Activated naive CD8-positive, alpha-beta T cell treated with anti-CD3 and anti-CD28 coated beads for 36 hours (primary cell): ENCODE measurements at regions not wholly inside any gene's neighbourhood (a gene's known extent, or its start where the extent isn't known, plus 50 kb on each side); places are given as distances from the start of the nearest gene placed in this dataset.
"Not testable (repeated sequence)": the region's sequence is repeated elsewhere in the genome, so short reads cannot be mapped to it uniquely, and the experiment has no call there.

Experiments used
- DNase-seq: peaks from one replicate; pipeline ENCODE4 v3.0.0; 2021
- H3K27ac Mint-ChIP-seq: one replicate; pipeline ENCODE4 v1.8.0; 2022; ENCODE audit warnings: mild to moderate bottlenecking, moderate library complexity, mixed read lengths
- H3K27me3 Mint-ChIP-seq: one replicate; pipeline ENCODE4 v1.8.0; 2022; ENCODE audit warnings: mild to moderate bottlenecking, mixed read lengths
- H3K36me3 Mint-ChIP-seq: one replicate; pipeline ENCODE4 v1.8.0; 2021; ENCODE audit warnings: mild to moderate bottlenecking, mixed read lengths
- H3K4me1 Mint-ChIP-seq: one replicate; pipeline ENCODE4 v1.8.0; 2021; ENCODE audit warnings: mixed read lengths
- H3K4me3 Mint-ChIP-seq: one replicate; pipeline ENCODE4 v1.8.0; 2022; ENCODE audit warnings: mild to moderate bottlenecking, moderate library complexity, mixed read lengths
- H3K9me3 Mint-ChIP-seq: one replicate; pipeline ENCODE4 v1.8.0; 2022; ENCODE audit warnings: mixed read lengths

GRCh38 chr2:83866211-83866610, 592.9 kb downstream of the SUCLG1 start:
- no peaks in the 10 kb centered on the region for H3K9me3 Mint-ChIP-seq
- H3K4me1 Mint-ChIP-seq, result no peaks in the 10 kb centered on the region
- no peaks in the 10 kb centered on the region for H3K27me3 Mint-ChIP-seq
- no peaks in the 10 kb centered on the region for H3K36me3 Mint-ChIP-seq
- no peak for DNase-seq
- H3K27ac Mint-ChIP-seq, result no peak overlapping the region
- H3K4me3 Mint-ChIP-seq, result no peak overlapping the region

- no peaks in the 10 kb centered on the region for H3K9me3 Mint-ChIP-seq
- no peak overlapping the region for H3K27ac Mint-ChIP-seq
Measured at GRCh38 chr2:83862600-83862999, 596.5 kb downstream of the SUCLG1 start.

DNA sequence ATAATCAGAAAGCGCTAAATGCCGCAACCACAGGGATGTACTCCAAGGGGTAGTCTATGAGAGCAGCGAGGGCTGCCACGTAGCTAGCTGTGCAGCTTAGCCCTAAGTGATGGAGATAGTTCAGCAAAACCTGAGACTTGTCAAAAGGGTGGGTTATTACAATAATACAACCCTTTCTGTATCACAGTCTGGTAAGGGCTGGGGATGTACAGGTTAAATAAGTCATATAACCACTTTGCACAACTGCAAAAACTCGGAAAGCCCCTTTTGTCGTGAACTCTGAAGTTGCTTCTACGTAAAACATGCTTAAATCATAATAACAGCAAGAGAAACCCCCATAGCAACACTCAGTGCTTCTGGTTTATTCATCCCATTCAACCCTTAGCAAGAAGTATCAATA, 598.8 kb downstream of the SUCLG1 start:
- Mint-ChIP-seq H3K4me3 (no peak overlapping the region), H3K36me3 (no peaks in the 10 kb centered on the region), H3K9me3 (no peaks in the 10 kb centered on the region), H3K27ac (no peak overlapping the region), H3K4me1 (no peaks in the 10 kb centered on the region), H3K27me3 (no peaks in the 10 kb centered on the region)
- no peak for DNase-seq

More at GRCh38 chr2:83862600-83862999, 596.5 kb downstream of the SUCLG1 start:
- no peaks in the 10 kb centered on the region for H3K27me3 Mint-ChIP-seq
- H3K4me1 Mint-ChIP-seq, result no peaks in the 10 kb centered on the region
- no peak for DNase-seq
- H3K4me3 Mint-ChIP-seq, result no peak overlapping the region
- no peaks in the 10 kb centered on the region for H3K36me3 Mint-ChIP-seq

DNA sequence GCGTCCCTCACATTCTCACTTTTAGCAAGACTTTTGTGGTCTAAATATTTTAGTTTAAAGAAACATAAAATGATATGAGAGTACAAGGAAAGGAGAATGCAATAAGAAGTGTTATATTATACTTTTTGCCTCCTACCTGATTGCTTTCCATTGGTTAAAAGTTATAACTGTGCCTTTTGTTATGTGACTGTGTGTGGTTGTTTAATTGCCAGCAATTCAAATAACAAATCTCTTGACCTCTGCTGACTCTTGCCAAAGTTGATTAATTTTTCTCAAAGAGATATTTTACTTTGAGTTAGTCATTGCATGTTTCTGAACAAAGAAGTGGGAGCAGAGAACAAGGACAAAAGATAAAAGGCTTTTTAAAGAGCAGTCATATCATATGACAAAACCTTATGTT, 599.5 kb downstream of the SUCLG1 start:
- Mint-ChIP-seq H3K4me1 (no peaks in the 10 kb centered on the region), H3K27me3 (no peaks in the 10 kb centered on the region), H3K36me3 (no peaks in the 10 kb centered on the region), H3K4me3 (no peak overlapping the region), H3K9me3 (no peaks in the 10 kb centered on the region), H3K27ac (no peak overlapping the region)
- DNase-seq, result no peak

DNA sequence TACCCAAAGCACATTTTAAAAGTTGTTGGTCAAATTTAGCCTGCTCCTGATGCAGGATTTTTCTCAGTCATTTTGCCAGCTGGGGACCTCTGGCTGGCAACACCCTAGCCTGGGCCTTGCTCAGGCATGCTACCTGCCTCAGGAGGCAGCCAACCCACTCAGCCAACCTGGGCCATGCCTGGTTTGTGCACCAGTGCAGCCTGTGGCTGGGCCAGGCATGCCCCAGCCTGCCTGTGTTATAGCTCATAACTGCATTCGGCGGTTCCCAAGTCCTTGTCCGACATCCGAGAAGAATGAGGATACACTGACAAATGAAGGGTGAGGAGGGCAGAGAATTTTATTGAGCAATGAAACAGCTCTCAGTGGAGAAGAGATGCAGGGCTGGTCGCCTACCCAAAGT, 608.0 kb downstream of the SUCLG1 start:
- H3K27me3 Mint-ChIP-seq, result peaks cover 3% of the 10 kb centered on the region
- H3K4me1 Mint-ChIP-seq, result no peaks in the 10 kb centered on the region
- H3K27ac Mint-ChIP-seq, result no peak overlapping the region
- H3K36me3 Mint-ChIP-seq, result no peaks in the 10 kb centered on the region
- DNase-seq, result no peak
- no peak overlapping the region for H3K4me3 Mint-ChIP-seq
- H3K9me3 Mint-ChIP-seq, result peaks cover 5% of the 10 kb centered on the region

- Mint-ChIP-seq H3K27me3 (peaks cover 3% of the 10 kb centered on the region), H3K27ac (no peak overlapping the region), H3K36me3 (no peaks in the 10 kb centered on the region), H3K9me3 (peaks cover 5% of the 10 kb centered on the region), H3K4me1 (no peaks in the 10 kb centered on the region), H3K4me3 (no peak overlapping the region)
- no peak for DNase-seq
Measured at GRCh38 chr2:83850071-83850725, 608.9 kb downstream of the SUCLG1 start.

GRCh38 chr2:83844490-83844889, 614.6 kb downstream of the SUCLG1 start:
- H3K27me3 Mint-ChIP-seq, result no peaks in the 10 kb centered on the region
- no peak for DNase-seq
- H3K27ac Mint-ChIP-seq, result no peak overlapping the region
- H3K4me1 Mint-ChIP-seq, result no peaks in the 10 kb centered on the region
- no peaks in the 10 kb centered on the region for H3K36me3 Mint-ChIP-seq
- peaks cover 2% of the 10 kb centered on the region for H3K9me3 Mint-ChIP-seq
- H3K4me3 Mint-ChIP-seq, result no peak overlapping the region

DNA sequence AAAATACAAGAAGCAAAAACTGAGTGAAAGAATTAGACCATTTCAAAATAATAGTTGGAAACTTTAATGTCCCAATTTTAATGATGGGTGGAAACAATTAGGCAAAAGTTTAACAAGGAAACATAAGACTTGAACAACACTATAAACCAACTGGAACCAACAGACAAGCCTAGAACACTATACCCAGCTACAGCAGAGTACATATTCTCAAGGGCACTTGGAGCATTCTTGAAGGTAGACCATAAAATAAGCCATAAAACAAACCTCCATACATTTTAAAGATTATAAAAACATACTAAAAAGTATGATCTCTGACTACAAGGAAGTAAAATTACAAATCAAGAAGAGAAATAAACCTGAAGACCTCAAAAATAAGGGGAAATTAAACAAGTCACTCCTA, 616.7 kb downstream of the SUCLG1 start:
- no peak overlapping the region for H3K27ac Mint-ChIP-seq
- DNase-seq, result no peak
- no peaks in the 10 kb centered on the region for H3K9me3 Mint-ChIP-seq
- H3K27me3 Mint-ChIP-seq, result no peaks in the 10 kb centered on the region
- H3K4me1 Mint-ChIP-seq, result no peaks in the 10 kb centered on the region
- H3K4me3 Mint-ChIP-seq, result no peak overlapping the region
- H3K36me3 Mint-ChIP-seq, result no peaks in the 10 kb centered on the region

DNA sequence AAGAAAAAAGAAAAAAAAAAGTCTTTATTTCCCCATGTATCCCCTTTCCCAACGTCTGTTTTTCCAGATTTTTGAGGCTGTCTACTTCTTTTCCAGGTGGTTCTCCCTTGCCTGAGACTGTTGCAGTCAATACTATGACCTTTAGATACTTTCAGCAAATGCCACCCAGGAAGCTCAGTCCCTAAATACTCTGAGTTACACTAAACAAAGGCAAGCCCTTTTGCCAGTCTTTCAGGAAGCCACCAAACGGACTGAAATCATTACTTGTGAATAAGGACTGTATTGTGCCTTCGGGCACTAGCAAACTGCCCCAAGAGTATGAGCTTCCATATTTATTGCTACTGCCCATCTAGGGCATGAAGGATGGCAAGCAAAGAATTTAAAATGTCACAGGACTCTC, 621.3 kb downstream of the SUCLG1 start:
- no peaks in the 10 kb centered on the region for H3K36me3 Mint-ChIP-seq
- no peak for DNase-seq
- H3K27ac Mint-ChIP-seq, result no peak overlapping the region
- peaks cover 7% of the 10 kb centered on the region for H3K27me3 Mint-ChIP-seq
- peaks cover 4% of the 10 kb centered on the region for H3K9me3 Mint-ChIP-seq
- H3K4me1 Mint-ChIP-seq, result no peaks in the 10 kb centered on the region
- no peak overlapping the region for H3K4me3 Mint-ChIP-seq

- H3K36me3 Mint-ChIP-seq, result no peaks in the 10 kb centered on the region
- no peak overlapping the region for H3K4me3 Mint-ChIP-seq
- H3K9me3 Mint-ChIP-seq, result no peaks in the 10 kb centered on the region
- H3K27me3 Mint-ChIP-seq, result peaks cover 4% of the 10 kb centered on the region
- no peaks in the 10 kb centered on the region for H3K4me1 Mint-ChIP-seq
- no peak for DNase-seq
- no peak overlapping the region for H3K27ac Mint-ChIP-seq
Measured at GRCh38 chr2:83827618-83828017, 631.5 kb downstream of the SUCLG1 start.

GRCh38 chr2:83826577-83826976, 632.5 kb downstream of the SUCLG1 start:
- no peak overlapping the region for H3K4me3 Mint-ChIP-seq
- H3K9me3 Mint-ChIP-seq, result no peaks in the 10 kb centered on the region
- no peak overlapping the region for H3K27ac Mint-ChIP-seq
- peaks cover 4% of the 10 kb centered on the region for H3K27me3 Mint-ChIP-seq
- no peaks in the 10 kb centered on the region for H3K4me1 Mint-ChIP-seq
- no peak for DNase-seq
- no peaks in the 10 kb centered on the region for H3K36me3 Mint-ChIP-seq

- DNase-seq, result no peak
- no peaks in the 10 kb centered on the region for H3K9me3 Mint-ChIP-seq
- no peak overlapping the region for H3K27ac Mint-ChIP-seq
- peaks cover 4% of the 10 kb centered on the region for H3K27me3 Mint-ChIP-seq
- no peaks in the 10 kb centered on the region for H3K36me3 Mint-ChIP-seq
- no peak overlapping the region for H3K4me3 Mint-ChIP-seq
- no peaks in the 10 kb centered on the region for H3K4me1 Mint-ChIP-seq
Measured at GRCh38 chr2:83823229-83823628, 635.9 kb downstream of the SUCLG1 start.

- Mint-ChIP-seq H3K4me1 (no peaks in the 10 kb centered on the region), H3K27ac (no peak overlapping the region), H3K4me3 (no peak overlapping the region), H3K27me3 (no peaks in the 10 kb centered on the region), H3K9me3 (no peaks in the 10 kb centered on the region), H3K36me3 (no peaks in the 10 kb centered on the region)
- DNase-seq, result no peak
Measured at GRCh38 chr2:83817511-83817910, 641.6 kb downstream of the SUCLG1 start.

DNA sequence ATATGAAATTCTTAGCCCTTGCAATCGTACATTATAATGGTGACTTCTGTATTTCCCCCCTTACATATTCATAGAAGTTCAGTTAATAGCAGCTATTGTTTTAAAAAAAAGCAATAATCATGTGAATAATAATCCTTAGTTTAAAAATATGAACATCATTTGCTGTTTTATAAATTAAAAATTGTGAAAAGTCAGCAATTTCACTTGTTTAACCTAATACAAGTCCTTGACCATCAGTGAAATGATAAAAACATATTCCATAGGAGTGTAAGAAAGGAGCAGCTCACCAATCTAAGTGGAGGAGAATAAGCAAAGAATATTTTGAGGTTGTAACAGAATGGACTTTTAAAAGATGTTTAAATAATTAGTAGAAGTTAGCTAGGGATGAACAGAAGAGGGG, 650.2 kb downstream of the SUCLG1 start:
- no peak for DNase-seq
- no peak overlapping the region for H3K4me3 Mint-ChIP-seq
- H3K36me3 Mint-ChIP-seq, result no peaks in the 10 kb centered on the region
- H3K4me1 Mint-ChIP-seq, result no peaks in the 10 kb centered on the region
- no peaks in the 10 kb centered on the region for H3K27me3 Mint-ChIP-seq
- no peak overlapping the region for H3K27ac Mint-ChIP-seq
- no peaks in the 10 kb centered on the region for H3K9me3 Mint-ChIP-seq

DNA sequence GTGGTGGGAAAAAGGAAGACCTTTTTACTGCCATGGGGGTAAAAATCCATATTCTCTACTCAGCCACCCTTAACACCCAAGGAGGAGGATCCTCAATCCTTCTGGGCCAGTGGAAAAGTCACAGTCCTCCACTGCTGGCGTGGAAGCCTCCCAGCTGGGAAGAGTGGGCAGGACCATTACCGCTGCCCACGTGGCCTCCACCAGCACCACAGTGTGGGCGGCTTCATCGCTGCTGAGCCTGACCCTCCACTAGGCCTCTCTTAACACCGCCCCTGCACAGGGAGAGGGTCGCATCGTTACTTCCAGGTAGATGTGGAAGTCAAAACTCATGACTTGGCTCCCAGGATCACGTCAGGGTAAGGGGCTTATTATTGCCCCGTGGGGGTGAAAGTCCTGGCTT, 656.5 kb downstream of the SUCLG1 start:
- Mint-ChIP-seq H3K36me3 (no peaks in the 10 kb centered on the region), H3K9me3 (no peaks in the 10 kb centered on the region), H3K4me1 (no peaks in the 10 kb centered on the region), H3K27ac (no peak overlapping the region), H3K4me3 (no peak overlapping the region), H3K27me3 (no peaks in the 10 kb centered on the region)
- DNase-seq, result no peak

DNA sequence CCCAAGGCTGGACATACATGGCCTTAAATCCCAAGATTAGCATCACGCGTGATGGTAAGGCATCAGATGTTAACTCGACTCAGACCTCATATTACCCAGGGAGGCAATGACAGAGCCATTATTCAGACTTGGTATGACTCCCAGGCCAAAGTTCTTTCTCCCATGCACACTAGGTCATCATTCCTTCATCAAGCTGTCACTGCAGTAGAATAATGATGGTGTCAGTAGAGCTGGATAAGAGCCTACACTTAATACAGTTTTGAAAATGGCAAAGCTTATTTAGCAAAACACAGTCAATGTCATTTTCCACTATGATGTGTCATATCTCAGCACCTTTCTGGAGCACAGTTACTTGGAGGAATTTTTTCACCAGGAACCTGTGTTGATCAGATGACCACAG, 663.3 kb downstream of the SUCLG1 start:
- H3K9me3 Mint-ChIP-seq, result no peaks in the 10 kb centered on the region
- H3K27ac Mint-ChIP-seq, result no peak overlapping the region
- no peak overlapping the region for H3K4me3 Mint-ChIP-seq
- no peaks in the 10 kb centered on the region for H3K36me3 Mint-ChIP-seq
- no peaks in the 10 kb centered on the region for H3K27me3 Mint-ChIP-seq
- DNase-seq, result no peak
- H3K4me1 Mint-ChIP-seq, result no peaks in the 10 kb centered on the region

DNA sequence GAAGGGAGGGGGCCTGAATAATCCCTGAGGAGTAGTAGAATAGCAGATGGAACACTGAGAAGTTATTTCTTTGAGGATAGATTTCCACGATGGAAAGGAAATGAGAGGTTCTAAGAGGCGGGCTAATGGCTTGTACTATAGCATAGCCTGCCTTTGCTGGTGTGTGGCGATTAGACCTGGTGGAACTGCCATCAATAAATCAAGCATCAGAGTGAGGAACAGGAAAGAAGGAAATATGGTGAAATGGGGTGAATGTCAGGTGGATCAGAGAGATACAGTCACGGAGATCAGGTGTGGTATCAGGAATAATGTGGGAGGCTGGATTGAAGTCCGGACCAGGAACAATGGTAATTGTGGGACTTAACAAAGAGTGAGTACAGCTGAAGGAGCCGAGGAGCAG, 668.6 kb downstream of the SUCLG1 start:
- H3K4me3 Mint-ChIP-seq, H3K27me3 Mint-ChIP-seq, H3K9me3 Mint-ChIP-seq: not testable (repeated sequence)

More for the DNA sequence above, 668.6 kb downstream of the SUCLG1 start:
- H3K36me3 Mint-ChIP-seq, H3K27ac Mint-ChIP-seq, DNase-seq, H3K4me1 Mint-ChIP-seq: not testable (repeated sequence)
